ENCODE measurements at regions not wholly inside any gene's neighbourhood (a gene's known extent, or its start where the extent isn't known, plus 50 kb on each side); places are given as distances from the start of the nearest gene placed in this dataset.

DNA sequence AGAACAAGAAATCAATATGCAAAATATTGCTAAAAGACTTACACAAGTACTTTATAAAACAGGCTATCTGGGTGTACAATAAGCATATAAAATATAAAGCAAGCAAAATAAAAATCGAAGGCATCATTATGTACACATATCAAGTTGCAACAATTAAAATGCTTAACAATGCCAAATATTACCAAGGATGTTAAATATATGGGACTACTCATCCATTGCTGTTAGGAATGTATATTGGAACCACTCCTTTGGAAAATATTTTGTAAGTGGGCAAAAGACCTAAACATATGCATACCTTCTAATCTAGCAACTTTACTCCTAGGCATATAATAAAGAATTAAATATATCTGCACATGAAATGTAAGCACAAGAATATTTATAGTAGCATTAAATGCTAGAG lies 632.6 kb upstream of the COX7C start:
- TF ChIP-seq, protein P1, sequence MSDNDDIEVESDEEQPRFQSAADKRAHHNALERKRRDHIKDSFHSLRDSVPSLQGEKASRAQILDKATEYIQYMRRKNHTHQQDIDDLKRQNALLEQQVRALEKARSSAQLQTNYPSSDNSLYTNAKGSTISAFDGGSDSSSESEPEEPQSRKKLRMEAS (IDR thresholded peaks at IDR 0.05), result no peak
- TF ChIP-seq, protein P2, sequence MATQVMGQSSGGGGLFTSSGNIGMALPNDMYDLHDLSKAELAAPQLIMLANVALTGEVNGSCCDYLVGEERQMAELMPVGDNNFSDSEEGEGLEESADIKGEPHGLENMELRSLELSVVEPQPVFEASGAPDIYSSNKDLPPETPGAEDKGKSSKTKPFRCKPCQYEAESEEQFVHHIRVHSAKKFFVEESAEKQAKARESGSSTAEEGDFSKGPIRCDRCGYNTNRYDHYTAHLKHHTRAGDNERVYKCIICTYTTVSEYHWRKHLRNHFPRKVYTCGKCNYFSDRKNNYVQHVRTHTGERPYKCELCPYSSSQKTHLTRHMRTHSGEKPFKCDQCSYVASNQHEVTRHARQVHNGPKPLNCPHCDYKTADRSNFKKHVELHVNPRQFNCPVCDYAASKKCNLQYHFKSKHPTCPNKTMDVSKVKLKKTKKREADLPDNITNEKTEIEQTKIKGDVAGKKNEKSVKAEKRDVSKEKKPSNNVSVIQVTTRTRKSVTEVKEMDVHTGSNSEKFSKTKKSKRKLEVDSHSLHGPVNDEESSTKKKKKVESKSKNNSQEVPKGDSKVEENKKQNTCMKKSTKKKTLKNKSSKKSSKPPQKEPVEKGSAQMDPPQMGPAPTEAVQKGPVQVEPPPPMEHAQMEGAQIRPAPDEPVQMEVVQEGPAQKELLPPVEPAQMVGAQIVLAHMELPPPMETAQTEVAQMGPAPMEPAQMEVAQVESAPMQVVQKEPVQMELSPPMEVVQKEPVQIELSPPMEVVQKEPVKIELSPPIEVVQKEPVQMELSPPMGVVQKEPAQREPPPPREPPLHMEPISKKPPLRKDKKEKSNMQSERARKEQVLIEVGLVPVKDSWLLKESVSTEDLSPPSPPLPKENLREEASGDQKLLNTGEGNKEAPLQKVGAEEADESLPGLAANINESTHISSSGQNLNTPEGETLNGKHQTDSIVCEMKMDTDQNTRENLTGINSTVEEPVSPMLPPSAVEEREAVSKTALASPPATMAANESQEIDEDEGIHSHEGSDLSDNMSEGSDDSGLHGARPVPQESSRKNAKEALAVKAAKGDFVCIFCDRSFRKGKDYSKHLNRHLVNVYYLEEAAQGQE (IDR thresholded peaks at IDR 0.05; ENCODE audit: low read depth), result no peak
- no peak for TF ChIP-seq CREB1 (IDR thresholded peaks at IDR 0.05; ENCODE audit: low read depth)
- no peak; the same call in 1 of the 2 replicates for TF ChIP-seq NFIC (IDR thresholded peaks at IDR 0.05)
- TF ChIP-seq CEBPB (IDR thresholded peaks at IDR 0.05), result no peak
